ENCODE measurements at regions not wholly inside any gene's neighbourhood (a gene's known extent, or its start where the extent isn't known, plus 50 kb on each side); places are given as distances from the start of the nearest gene placed in this dataset.
"Not testable (repeated sequence)": the region's sequence is repeated elsewhere in the genome, so short reads cannot be mapped to it uniquely, and the experiment has no call there.

- no peak for DNase-seq
These were observed 57.0 kb downstream of the RASL11A start for GRCh38 chr13:27327633-27328032.

- DNase-seq, result no peak
These were observed 58.6 kb downstream of the RASL11A start for GRCh38 chr13:27329210-27329609.

GRCh38 chr13:27334774-27335435, 64.3 kb downstream of the RASL11A start:
- no peak for DNase-seq

GRCh38 chr13:27336014-27336673, 65.5 kb downstream of the RASL11A start:
- no peak for DNase-seq

GRCh38 chr13:27338207-27338606, 67.6 kb downstream of the RASL11A start:
- no peak for DNase-seq

- DNase-seq, result no peak
These were observed 68.2 kb downstream of the RASL11A start for GRCh38 chr13:27338816-27339215.

GRCh38 chr13:27339299-27339698, 68.7 kb downstream of the RASL11A start:
- peak; percentile 37 for DNase-seq

GRCh38 chr13:27341616-27342015, 71.0 kb downstream of the RASL11A start:
- DNase-seq, result no peak

GRCh38 chr13:27347211-27347772, 76.7 kb downstream of the RASL11A start:
- no peak for DNase-seq

GRCh38 chr13:27348461-27348860, 76.0 kb upstream of the GTF3A start:
- DNase-seq, result no peak

- DNase-seq, result no peak
These were observed 75.0 kb upstream of the GTF3A start for GRCh38 chr13:27349458-27349857.

- DNase-seq, result not testable (repeated sequence)
These were observed 73.6 kb upstream of the GTF3A start for GRCh38 chr13:27350825-27351224.

GRCh38 chr13:27352698-27353097, 71.7 kb upstream of the GTF3A start:
- DNase-seq, result no peak

GRCh38 chr13:27353166-27353583, 71.2 kb upstream of the GTF3A start:
- no peak for DNase-seq

GRCh38 chr13:27353708-27354107, 70.7 kb upstream of the GTF3A start:
- DNase-seq, result no peak

- no peak for DNase-seq
These were observed 70.0 kb upstream of the GTF3A start for GRCh38 chr13:27354379-27354778.

- DNase-seq, result no peak
These were observed 68.5 kb upstream of the GTF3A start for GRCh38 chr13:27355894-27356293.

- DNase-seq, result no peak
These were observed 66.0 kb upstream of the GTF3A start for GRCh38 chr13:27358420-27358819.

GRCh38 chr13:27359199-27359821, 65.1 kb upstream of the GTF3A start:
- peak; percentile 57 for DNase-seq

GRCh38 chr13:27360562-27360961, 63.9 kb upstream of the GTF3A start:
- no peak for DNase-seq

- DNase-seq, result peak; percentile 76
These were observed 62.2 kb upstream of the GTF3A start for GRCh38 chr13:27362064-27362751.

GRCh38 chr13:27363637-27364036, 60.8 kb upstream of the GTF3A start:
- not testable (repeated sequence) for DNase-seq

GRCh38 chr13:27367570-27367969, 56.8 kb upstream of the GTF3A start:
- no peak for DNase-seq

All from CD4-positive, alpha-beta T cell treated with Interleukin-12 subunit alpha and Interleukin-12 subunit beta, for 1 hour (primary cell).